IPS-NIHi11 (cell line): ENCODE measurements at regions not wholly inside any gene's neighbourhood (a gene's known extent, or its start where the extent isn't known, plus 50 kb on each side); places are given as distances from the start of the nearest gene placed in this dataset.
"Not testable (repeated sequence)": the region's sequence is repeated elsewhere in the genome, so short reads cannot be mapped to it uniquely, and the experiment has no call there.

Experiments
- DNase-seq: peaks from one replicate; pipeline ENCODE4 v3.0.0; 2012; ENCODE audit warnings: mixed read lengths, low spot score

GRCh38 chr7:123323689-123324088 is 123.9 kb upstream of the SLC13A1 start:
- no peak for DNase-seq

- DNase-seq = not testable (repeated sequence)
Measured at GRCh38 chr7:123321578-123321977, 121.8 kb upstream of the SLC13A1 start.

GRCh38 chr7:123319911-123320310 is 120.1 kb upstream of the SLC13A1 start:
- no peak for DNase-seq

- no peak for DNase-seq
Measured at GRCh38 chr7:123314886-123315285, 115.1 kb upstream of the SLC13A1 start.

GRCh38 chr7:123308254-123308951 is 108.6 kb upstream of the SLC13A1 start:
- no peak for DNase-seq

- no peak for DNase-seq
Measured at GRCh38 chr7:123305840-123306375, 106.1 kb upstream of the SLC13A1 start.

- no peak for DNase-seq
Measured at GRCh38 chr7:123303926-123304325, 104.2 kb upstream of the SLC13A1 start.

- DNase-seq = no peak
Measured at GRCh38 chr7:123296965-123297364, 97.2 kb upstream of the SLC13A1 start.

- no peak for DNase-seq
Measured at GRCh38 chr7:123293710-123294109, 93.9 kb upstream of the SLC13A1 start.

GRCh38 chr7:123292227-123292626 is 92.5 kb upstream of the SLC13A1 start:
- DNase-seq = no peak

- DNase-seq = no peak
Measured at GRCh38 chr7:123289200-123289599, 89.4 kb upstream of the SLC13A1 start.

- DNase-seq = peak; percentile 28
Measured at GRCh38 chr7:123285076-123285700, 85.4 kb upstream of the SLC13A1 start.

GRCh38 chr7:123283373-123283772 is 83.6 kb upstream of the SLC13A1 start:
- DNase-seq = no peak

GRCh38 chr7:123282181-123282580 is 82.4 kb upstream of the SLC13A1 start:
- no peak for DNase-seq

GRCh38 chr7:123279949-123280348 is 80.2 kb upstream of the SLC13A1 start:
- DNase-seq = no peak

GRCh38 chr7:123275036-123275753 is 75.4 kb upstream of the SLC13A1 start:
- no peak for DNase-seq

- DNase-seq = no peak
Measured at GRCh38 chr7:123273185-123273584, 73.4 kb upstream of the SLC13A1 start.

- DNase-seq = no peak
Measured at GRCh38 chr7:123271856-123272255, 72.1 kb upstream of the SLC13A1 start.

GRCh38 chr7:123271231-123271630 is 71.5 kb upstream of the SLC13A1 start:
- no peak for DNase-seq

GRCh38 chr7:123270570-123270969 is 70.8 kb upstream of the SLC13A1 start:
- no peak for DNase-seq

- DNase-seq = no peak
Measured at GRCh38 chr7:123265853-123266252, 66.1 kb upstream of the SLC13A1 start.

GRCh38 chr7:123264820-123265219 is 65.1 kb upstream of the SLC13A1 start:
- DNase-seq = not testable (repeated sequence)

GRCh38 chr7:123260428-123260960 is 60.7 kb upstream of the SLC13A1 start:
- DNase-seq = peak; percentile 9
